H9 (cell line): ENCODE measurements at regions not wholly inside any gene's neighbourhood (a gene's known extent, or its start where the extent isn't known, plus 50 kb on each side); places are given as distances from the start of the nearest gene placed in this dataset.

ENCODE experiments used
- DNase-seq: peaks from one replicate; pipeline ENCODE4 v3.0.0-alpha.2; 2017
- H2AFZ ChIP-seq: one replicate; pipeline ENCODE4 v1.6.1; 2013; ENCODE audit warnings: mild to moderate bottlenecking, low read length, control low read depth, moderate library complexity
- H2AK5ac ChIP-seq: 2 replicates; pipeline ENCODE4 v1.6.1; 2013; ENCODE audit warnings: low read length, control low read depth, mixed read lengths; ENCODE audit not compliant: insufficient read length
- H2BK120ac ChIP-seq: one replicate; pipeline ENCODE4 v1.6.1; 2013; ENCODE audit warnings: low read depth, mild to moderate bottlenecking, low read length, control low read depth, inconsistent platforms; ENCODE audit not compliant: poor library complexity, severe bottlenecking
- H2BK12ac ChIP-seq: 2 replicates; pipeline ENCODE4 v1.6.1; 2013; ENCODE audit warnings: low read length, control low read depth, mixed read lengths, low read depth; ENCODE audit not compliant: insufficient read length
- H2BK15ac ChIP-seq: 2 replicates; pipeline ENCODE4 v1.6.1; 2013; ENCODE audit warnings: low read depth, low read length, control low read depth
- H2BK20ac ChIP-seq: one replicate; pipeline ENCODE4 v1.6.1; 2013; ENCODE audit warnings: low read depth, mild to moderate bottlenecking, low read length, control low read depth, inconsistent platforms; ENCODE audit not compliant: poor library complexity, severe bottlenecking
- H2BK5ac ChIP-seq: 2 replicates; pipeline ENCODE4 v1.6.1; 2013; ENCODE audit warnings: low read length, control low read depth, mixed read lengths; ENCODE audit not compliant: insufficient read length
- H3K14ac ChIP-seq: 2 replicates; pipeline ENCODE4 v1.6.1; 2013; ENCODE audit warnings: low read length, control low read depth; ENCODE audit not compliant: insufficient read depth
- H3K18ac ChIP-seq: 2 replicates; pipeline ENCODE4 v1.6.1; 2013; ENCODE audit warnings: low read depth, mild to moderate bottlenecking, mixed read lengths, low read length, control low read depth; ENCODE audit not compliant: insufficient read length
- H3K23ac ChIP-seq: 2 replicates; pipeline ENCODE4 v1.6.1; 2013; ENCODE audit warnings: low read length, control low read depth, mixed read lengths, low read depth; ENCODE audit not compliant: insufficient read length
- H3K23me2 ChIP-seq: 2 replicates; pipeline ENCODE4 v1.6.1; 2013; ENCODE audit warnings: low read depth, mild to moderate bottlenecking, mixed read lengths, low read length, control low read depth; ENCODE audit not compliant: insufficient read length, poor library complexity, severe bottlenecking
- H3K27ac ChIP-seq: 2 replicates; pipeline ENCODE4 v1.5.1; 2013; ENCODE audit warnings: low read length, control low read depth, mixed read lengths, low read depth; ENCODE audit not compliant: insufficient read length
- H3K27me3 ChIP-seq: 2 replicates; pipeline ENCODE4 v1.6.1; 2013; ENCODE audit warnings: low read length, control low read depth, inconsistent platforms; ENCODE audit not compliant: insufficient read depth
- H3K4ac ChIP-seq: 2 replicates; pipeline ENCODE4 v1.6.1; 2013; ENCODE audit warnings: low read depth, mild to moderate bottlenecking, control low read depth, inconsistent platforms, low read length, moderate library complexity
- H3K4me1 ChIP-seq: 2 replicates; pipeline ENCODE4 v1.6.1; 2013; ENCODE audit warnings: low read length, control low read depth, inconsistent platforms; ENCODE audit not compliant: insufficient read depth
- H3K4me2 ChIP-seq: 2 replicates; pipeline ENCODE4 v1.6.1; 2013; ENCODE audit warnings: low read length, control low read depth, mixed read lengths; ENCODE audit not compliant: insufficient read length, insufficient read depth
- H3K56ac ChIP-seq: 2 replicates; pipeline ENCODE4 v1.6.1; 2013; ENCODE audit warnings: low read depth, mild to moderate bottlenecking, mixed read lengths, low read length, control low read depth; ENCODE audit not compliant: insufficient read length
- H3K79me1 ChIP-seq: 2 replicates; pipeline ENCODE4 v1.6.1; 2013; ENCODE audit warnings: low read depth, mild to moderate bottlenecking, moderate library complexity, low read length, control low read depth, inconsistent platforms; ENCODE audit not compliant: insufficient read depth, poor library complexity, severe bottlenecking
- H3K79me2 ChIP-seq: 2 replicates; pipeline ENCODE4 v1.6.1; 2013; ENCODE audit warnings: low read length, control low read depth, inconsistent platforms; ENCODE audit not compliant: insufficient read depth
- H3K9ac ChIP-seq: 2 replicates; pipeline ENCODE4 v1.6.1; 2013; ENCODE audit warnings: low read length, control low read depth, mixed read lengths; ENCODE audit not compliant: insufficient read length; ENCODE audit errors: extremely low read depth
- H3K9me3 ChIP-seq: one replicate; pipeline ENCODE4 v1.6.1; 2013; ENCODE audit warnings: low read depth, low read length, inconsistent platforms; ENCODE audit not compliant: control insufficient read depth
- H3T11ph ChIP-seq: one replicate; pipeline ENCODE4 v1.6.1; 2013; ENCODE audit warnings: mild to moderate bottlenecking, low read length, control low read depth, inconsistent platforms
- H4K20me1 ChIP-seq: one replicate; pipeline ENCODE4 v1.6.1; 2013; ENCODE audit not compliant: control insufficient read depth, insufficient read length, insufficient read depth
- H4K5ac ChIP-seq: 2 replicates; pipeline ENCODE4 v1.6.1; 2013; ENCODE audit warnings: low read depth, mild to moderate bottlenecking, mixed read lengths, low read length, control low read depth; ENCODE audit not compliant: insufficient read length
- H4K8ac ChIP-seq: replicated peaks from 2 replicates; pipeline ENCODE4 v1.6.1; 2013; ENCODE audit warnings: low read length, control low read depth, mixed read lengths, low read depth; ENCODE audit not compliant: insufficient read length
- H4K91ac ChIP-seq: 2 replicates; pipeline ENCODE4 v1.6.1; 2013; ENCODE audit warnings: low read depth, mild to moderate bottlenecking, moderate library complexity, mixed read lengths, low read length, control low read depth; ENCODE audit not compliant: insufficient read length
- H3K27ac Mint-ChIP-seq, 3 experiments: 2 replicates in 2 of 3; 3 replicates in 1 of 3; pipeline ENCODE4 v1.8.0; 2020 to 2021; ENCODE audit warnings: mixed read lengths in 3 of 3, mild to moderate bottlenecking in 1 of 3, moderate library complexity in 1 of 3
- H3K27me3 Mint-ChIP-seq: 2 replicates; pipeline ENCODE4 v1.8.0; 2021; ENCODE audit warnings: low read depth, mild to moderate bottlenecking, moderate library complexity, mixed read lengths
- H3K36me3 Mint-ChIP-seq, 3 experiments: 2 replicates in 2 of 3; 3 replicates in 1 of 3; pipeline ENCODE4 v1.8.0; 2020 to 2021; ENCODE audit warnings: low read depth in 3 of 3, mixed read lengths in 3 of 3; ENCODE audit not compliant: insufficient read depth in 1 of 3
- H3K4me1 Mint-ChIP-seq, 2 experiments: 2 replicates each; pipeline ENCODE4 v1.8.0; 2020; ENCODE audit warnings: mixed read lengths in 2 of 2
- H3K4me3 Mint-ChIP-seq, 2 experiments: 2 replicates in 1 of 2; 3 replicates in 1 of 2; pipeline ENCODE4 v1.8.0; 2020 to 2021; ENCODE audit warnings: mild to moderate bottlenecking in 2 of 2, mixed read lengths in 2 of 2, moderate library complexity in 1 of 2
- H3K9me3 Mint-ChIP-seq, 2 experiments: 2 replicates in 1 of 2; 3 replicates in 1 of 2; pipeline ENCODE4 v1.8.0; 2020; ENCODE audit warnings: mild to moderate bottlenecking in 2 of 2, mixed read lengths in 2 of 2, moderate library complexity in 1 of 2
- WGBS: extraction: QIAGEN DNeasy Blood & Tissue Kit; methylation state at CpG from one replicate; pipeline ENCODE4 v1.1.7; 2013; ENCODE audit warnings: missing lambda C conversion rate, low lambda C conversion rate, mixed read lengths; ENCODE audit not compliant: insufficient read length; ENCODE audit errors: extremely low coverage; 5-methylcytosine and 5-hydroxymethylcytosine counted together
- TF ChIP-seq, protein P1 (sequence below): fragments of 200-600 bp; sonication (generic); conservative IDR thresholded peaks from 3 replicates; pipeline ENCODE4 v1.8.0; 2021; ENCODE audit warnings: antibody characterized with exemption, mild to moderate bottlenecking

DNA sequence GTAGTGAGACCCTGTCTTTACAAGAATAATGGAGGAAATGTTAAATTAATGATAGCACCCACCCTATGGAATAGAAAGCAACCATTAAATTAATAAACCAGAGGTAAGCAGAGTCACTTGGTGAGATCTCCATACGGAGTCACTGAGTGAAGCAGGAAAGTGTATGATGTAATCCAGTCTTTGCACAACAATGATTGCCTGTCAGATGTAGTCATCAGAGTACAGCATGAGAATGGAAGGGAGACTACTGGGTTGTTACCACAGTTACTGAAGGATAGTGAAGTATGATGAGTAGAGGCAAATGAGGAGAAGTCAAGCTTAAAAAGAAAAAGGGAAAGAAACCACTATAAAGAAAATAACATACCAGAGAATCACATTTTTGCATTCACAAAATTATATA is 371.9 kb upstream of the SHH start:
- Histone ChIP-seq H3K27ac (no peak overlapping the region), H2BK12ac (no peak overlapping the region), H3T11ph (no peak overlapping the region), H2AFZ (no peak overlapping the region), H3K79me1 (no peaks in the 10 kb centered on the region), H4K8ac (no peak overlapping the region), H3K18ac (no peak overlapping the region), H3K56ac (no peak overlapping the region), H4K20me1 (no peaks in the 10 kb centered on the region), H3K9ac (no peak overlapping the region), H2BK5ac (no peak overlapping the region), H3K27me3 (no peaks in the 10 kb centered on the region), H4K5ac (no peak overlapping the region), H3K23me2 (no peaks in the 10 kb centered on the region), H3K4me2 (no peak overlapping the region), H3K4me1 (no peaks in the 10 kb centered on the region), H3K4ac (no peak overlapping the region), H3K79me2 (no peaks in the 10 kb centered on the region), H2BK15ac (no peak overlapping the region), H3K23ac (no peak overlapping the region), H2BK20ac (no peak overlapping the region), H3K14ac (no peak overlapping the region), H2AK5ac (no peak overlapping the region), H3K9me3 (peaks cover 6% of the 10 kb centered on the region), H4K91ac (no peak overlapping the region), H2BK120ac (no peak overlapping the region)
- no peak overlapping the region for H3K27ac Mint-ChIP-seq
- H3K27me3 Mint-ChIP-seq = peaks cover 4% of the 10 kb centered on the region
- TF ChIP-seq, protein P1, sequence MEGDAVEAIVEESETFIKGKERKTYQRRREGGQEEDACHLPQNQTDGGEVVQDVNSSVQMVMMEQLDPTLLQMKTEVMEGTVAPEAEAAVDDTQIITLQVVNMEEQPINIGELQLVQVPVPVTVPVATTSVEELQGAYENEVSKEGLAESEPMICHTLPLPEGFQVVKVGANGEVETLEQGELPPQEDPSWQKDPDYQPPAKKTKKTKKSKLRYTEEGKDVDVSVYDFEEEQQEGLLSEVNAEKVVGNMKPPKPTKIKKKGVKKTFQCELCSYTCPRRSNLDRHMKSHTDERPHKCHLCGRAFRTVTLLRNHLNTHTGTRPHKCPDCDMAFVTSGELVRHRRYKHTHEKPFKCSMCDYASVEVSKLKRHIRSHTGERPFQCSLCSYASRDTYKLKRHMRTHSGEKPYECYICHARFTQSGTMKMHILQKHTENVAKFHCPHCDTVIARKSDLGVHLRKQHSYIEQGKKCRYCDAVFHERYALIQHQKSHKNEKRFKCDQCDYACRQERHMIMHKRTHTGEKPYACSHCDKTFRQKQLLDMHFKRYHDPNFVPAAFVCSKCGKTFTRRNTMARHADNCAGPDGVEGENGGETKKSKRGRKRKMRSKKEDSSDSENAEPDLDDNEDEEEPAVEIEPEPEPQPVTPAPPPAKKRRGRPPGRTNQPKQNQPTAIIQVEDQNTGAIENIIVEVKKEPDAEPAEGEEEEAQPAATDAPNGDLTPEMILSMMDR = no peak
- WGBS = no CpG with 5 or more reads among the region's 1 CpG
- no peaks in the 10 kb centered on the region for H3K4me1 Mint-ChIP-seq
- H3K9me3 Mint-ChIP-seq = peaks cover 31 to 33% of the 10 kb centered on the region in 2 experiments
- DNase-seq = no peak
- no peak overlapping the region for H3K4me3 Mint-ChIP-seq
- peaks cover 0 to 11% (median 3%) of the 10 kb centered on the region in 3 experiments; a peak in 3 of 7 replicates for H3K36me3 Mint-ChIP-seq
